Calu3 (cell line): ENCODE measurements at regions not wholly inside any gene's neighbourhood (a gene's known extent, or its start where the extent isn't known, plus 50 kb on each side); places are given as distances from the start of the nearest gene placed in this dataset.
"Not testable (repeated sequence)": the region's sequence is repeated elsewhere in the genome, so short reads cannot be mapped to it uniquely, and the experiment has no call there.

Source experiments
- BruUV-seq: library from RNA; stranded (reverse); fragments of 400-500 nt; replicated peaks from 2 replicates; lab custom pipeline; 2021; lab: Mats Ljungman, UMichigan
- CTCF ChIA-PET: fragments of 300-600 bp; sonication (Branson Sonifier 250); formaldehyde crosslinking; loops from one replicate; lab custom pipeline; 2022; ENCODE audit warnings: antibody characterized with exemption; lab: Charles Lee
- DNase-seq: peaks from one replicate; pipeline ENCODE4 v3.0.0; 2022
- H3K27ac Mint-ChIP-seq: one replicate; pipeline ENCODE4 v1.8.0; 2022; ENCODE audit warnings: mixed read lengths; ENCODE audit not compliant: unreplicated experiment
- H3K27me3 Mint-ChIP-seq: one replicate; pipeline ENCODE4 v1.8.0; 2022; ENCODE audit warnings: mixed read lengths; ENCODE audit not compliant: unreplicated experiment
- H3K36me3 Mint-ChIP-seq: one replicate; pipeline ENCODE4 v1.8.0; 2022; ENCODE audit warnings: mild to moderate bottlenecking, moderate library complexity, mixed read lengths; ENCODE audit not compliant: insufficient read depth, unreplicated experiment
- H3K4me1 Mint-ChIP-seq: one replicate; pipeline ENCODE4 v1.8.0; 2022; ENCODE audit warnings: mild to moderate bottlenecking, low read depth, mixed read lengths; ENCODE audit not compliant: unreplicated experiment
- H3K4me3 Mint-ChIP-seq: one replicate; pipeline ENCODE4 v1.8.0; 2022; ENCODE audit warnings: mild to moderate bottlenecking, low read depth, moderate library complexity, mixed read lengths; ENCODE audit not compliant: unreplicated experiment
- H3K9me3 Mint-ChIP-seq: one replicate; pipeline ENCODE4 v1.8.0; 2022; ENCODE audit warnings: low read depth, mixed read lengths; ENCODE audit not compliant: unreplicated experiment
- CTCF ChIP-seq: fragments of 200-600 bp; IDR thresholded peaks from one replicate; pipeline ENCODE4 v1.8.0; 2022; ENCODE audit warnings: antibody characterized with exemption; ENCODE audit not compliant: unreplicated experiment
- intact Hi-C: fragments of 100-400 bp; cut with micrococcal nuclease; formaldehyde crosslinking; loops from one replicate; pipeline ENCODE4 v1.10.0; 2022; ENCODE audit not compliant: unreplicated experiment

GRCh38 chr9:100653643-100654334, 75.9 kb downstream of the CAVIN4 start:
- Mint-ChIP-seq H3K27ac (no peak overlapping the region), H3K27me3 (peaks cover 15% of the 10 kb centered on the region), H3K4me3 (no peak overlapping the region), H3K36me3 (no peaks in the 10 kb centered on the region), H3K9me3 (no peaks in the 10 kb centered on the region), H3K4me1 (no peaks in the 10 kb centered on the region)
- no TSS peak for BruUV-seq
- intact Hi-C loops = no loop called here
- no peak for DNase-seq
- TF ChIP-seq CTCF = no peak
- CTCF ChIA-PET = interaction anchor here (0.6 kb wide), 1 partner anchor 252 kb away, joined by 5 read pairs; no protein-coding TSS in a partner anchor

- DNase-seq, CTCF ChIA-PET, H3K4me3 Mint-ChIP-seq, H3K36me3 Mint-ChIP-seq, H3K4me1 Mint-ChIP-seq, intact Hi-C loops, H3K27ac Mint-ChIP-seq, H3K9me3 Mint-ChIP-seq, BruUV-seq: not testable (repeated sequence)
- H3K27me3 Mint-ChIP-seq = peaks cover 15% of the 10 kb centered on the region
These were observed 79.0 kb downstream of the CAVIN4 start for GRCh38 chr9:100656851-100657250.

GRCh38 chr9:100661668-100662067, 83.8 kb downstream of the CAVIN4 start:
- CTCF ChIA-PET = no interaction called here
- H3K9me3 Mint-ChIP-seq = no peaks in the 10 kb centered on the region
- intact Hi-C loops = no loop called here
- no peak overlapping the region for H3K27ac Mint-ChIP-seq
- TF ChIP-seq CTCF = no peak
- no peaks in the 10 kb centered on the region for H3K27me3 Mint-ChIP-seq
- DNase-seq = no peak
- H3K4me1 Mint-ChIP-seq = no peaks in the 10 kb centered on the region
- H3K36me3 Mint-ChIP-seq = no peaks in the 10 kb centered on the region
- H3K4me3 Mint-ChIP-seq = no peak overlapping the region
- BruUV-seq = no TSS peak

- DNase-seq = no peak
- Mint-ChIP-seq H3K9me3 (no peaks in the 10 kb centered on the region), H3K27me3 (no peaks in the 10 kb centered on the region), H3K36me3 (no peaks in the 10 kb centered on the region), H3K4me3 (no peak overlapping the region), H3K4me1 (no peaks in the 10 kb centered on the region), H3K27ac (no peak overlapping the region)
- CTCF ChIA-PET = no interaction called here
- BruUV-seq = no TSS peak
- intact Hi-C loops = no loop called here
- no peak for TF ChIP-seq CTCF
These were observed 84.2 kb downstream of the CAVIN4 start for GRCh38 chr9:100662122-100662521.

GRCh38 chr9:100667448-100667847, 89.6 kb downstream of the CAVIN4 start:
- H3K4me1 Mint-ChIP-seq = no peaks in the 10 kb centered on the region
- no peak overlapping the region for H3K4me3 Mint-ChIP-seq
- no peak overlapping the region for H3K27ac Mint-ChIP-seq
- CTCF ChIA-PET = no interaction called here
- no peak for TF ChIP-seq CTCF
- peaks cover 37% of the 10 kb centered on the region for H3K27me3 Mint-ChIP-seq
- no TSS peak for BruUV-seq
- DNase-seq = no peak
- no peaks in the 10 kb centered on the region for H3K36me3 Mint-ChIP-seq
- intact Hi-C loops = no loop called here
- no peaks in the 10 kb centered on the region for H3K9me3 Mint-ChIP-seq
